PC-9 (cell line): ENCODE measurements at regions not wholly inside any gene's neighbourhood (a gene's known extent, or its start where the extent isn't known, plus 50 kb on each side); places are given as distances from the start of the nearest gene placed in this dataset.

Experiments used
- BruUV-seq: library from RNA; stranded (reverse); fragments of 400-500 nt; replicated peaks from 2 replicates; lab custom pipeline; 2021; lab: Mats Ljungman, UMichigan
- CTCF ChIA-PET: fragments of 300-600 bp; sonication (Branson Sonifier 250); formaldehyde crosslinking; loops from one replicate; lab custom pipeline; 2022; ENCODE audit warnings: antibody characterized with exemption; lab: Charles Lee
- POLR2A ChIA-PET: fragments of 300-600 bp; sonication (Branson Sonifier 250); formaldehyde crosslinking; loops from one replicate; lab custom pipeline; 2022; ENCODE audit warnings: antibody characterized with exemption; ENCODE audit not compliant: unreplicated experiment; lab: Charles Lee
- DNase-seq, 2 experiments: peaks; one replicate each; pipeline versions ENCODE4 v3.0.0 to v3.0.0-alpha.2; 2015 to 2022; ENCODE audit warnings: mixed read lengths in 1 of 2
- H2AFZ ChIP-seq: fragments of 200-600 bp; sonication (generic); 2 replicates; pipeline ENCODE4 v1.8.1; 2017; ENCODE audit warnings: antibody characterized with exemption
- H3F3A ChIP-seq: fragments of 200-600 bp; sonication (generic); 2 replicates; pipeline ENCODE4 v1.8.1; 2017; ENCODE audit warnings: antibody characterized with exemption, mild to moderate bottlenecking, low read depth; ENCODE audit not compliant: insufficient read depth
- H3K27ac ChIP-seq: fragments of 200-600 bp; sonication (generic); 2 replicates; pipeline ENCODE4 v1.6.1; 2016; ENCODE audit warnings: mixed run types
- H3K27me3 ChIP-seq: fragments of 200-600 bp; sonication (generic); 2 replicates; pipeline ENCODE4 v1.6.1; 2016; ENCODE audit warnings: low read depth, mixed run types; ENCODE audit not compliant: insufficient read depth
- H3K36me3 ChIP-seq: fragments of 200-600 bp; sonication (generic); 2 replicates; pipeline ENCODE4 v1.6.1; 2016; ENCODE audit warnings: low read depth, mixed run types
- H3K4me1 ChIP-seq: fragments of 200-600 bp; sonication (generic); replicated peaks from 2 replicates; pipeline ENCODE4 v1.6.1; 2016; ENCODE audit warnings: mixed run types; ENCODE audit not compliant: insufficient read depth
- H3K4me2 ChIP-seq: fragments of 200-600 bp; sonication (generic); 2 replicates; pipeline ENCODE4 v1.6.1; 2017; ENCODE audit warnings: mixed run types
- H3K4me3 ChIP-seq: fragments of 200-600 bp; sonication (generic); 2 replicates; pipeline ENCODE4 v1.6.1; 2016; ENCODE audit warnings: mixed run types
- H3K79me2 ChIP-seq: fragments of 200-600 bp; sonication (generic); 2 replicates; pipeline ENCODE4 v1.6.1; 2017; ENCODE audit warnings: low read depth, mixed run types
- H3K9me2 ChIP-seq: fragments of 200-600 bp; sonication (generic); 2 replicates; pipeline ENCODE4 v1.8.1; 2017; ENCODE audit warnings: mild to moderate bottlenecking; ENCODE audit not compliant: insufficient read depth
- H3K9me3 ChIP-seq: fragments of 200-600 bp; sonication (generic); 2 replicates; pipeline ENCODE4 v1.8.1; 2016; ENCODE audit warnings: low read depth; ENCODE audit not compliant: insufficient read depth
- H4K20me1 ChIP-seq: fragments of 200-600 bp; sonication (generic); 2 replicates; pipeline ENCODE4 v1.8.1; 2017; ENCODE audit not compliant: insufficient read depth
- EZH2 ChIP-seq: fragments of 200-600 bp; sonication (generic); IDR thresholded peaks from 2 replicates; pipeline ENCODE4 v1.8.0; 2017; ENCODE audit warnings: antibody characterized with exemption, low read depth
- intact Hi-C: fragments of 100-400 bp; cut with micrococcal nuclease; formaldehyde crosslinking; loops from one replicate; pipeline ENCODE4 v1.10.0; 2022; ENCODE audit not compliant: unreplicated experiment
- TF ChIP-seq, protein P1 (sequence below): fragments of 200-600 bp; sonication (generic); conservative IDR thresholded peaks from 2 replicates; pipeline ENCODE4 v1.6.1; 2017; ENCODE audit warnings: mixed run types, antibody characterized with exemption, mild to moderate bottlenecking, moderate library complexity

GRCh38 chr18:67310826-67311225, 205.7 kb downstream of the DSEL start:
- TF ChIP-seq EZH2 = no peak
- TF ChIP-seq, protein P1, sequence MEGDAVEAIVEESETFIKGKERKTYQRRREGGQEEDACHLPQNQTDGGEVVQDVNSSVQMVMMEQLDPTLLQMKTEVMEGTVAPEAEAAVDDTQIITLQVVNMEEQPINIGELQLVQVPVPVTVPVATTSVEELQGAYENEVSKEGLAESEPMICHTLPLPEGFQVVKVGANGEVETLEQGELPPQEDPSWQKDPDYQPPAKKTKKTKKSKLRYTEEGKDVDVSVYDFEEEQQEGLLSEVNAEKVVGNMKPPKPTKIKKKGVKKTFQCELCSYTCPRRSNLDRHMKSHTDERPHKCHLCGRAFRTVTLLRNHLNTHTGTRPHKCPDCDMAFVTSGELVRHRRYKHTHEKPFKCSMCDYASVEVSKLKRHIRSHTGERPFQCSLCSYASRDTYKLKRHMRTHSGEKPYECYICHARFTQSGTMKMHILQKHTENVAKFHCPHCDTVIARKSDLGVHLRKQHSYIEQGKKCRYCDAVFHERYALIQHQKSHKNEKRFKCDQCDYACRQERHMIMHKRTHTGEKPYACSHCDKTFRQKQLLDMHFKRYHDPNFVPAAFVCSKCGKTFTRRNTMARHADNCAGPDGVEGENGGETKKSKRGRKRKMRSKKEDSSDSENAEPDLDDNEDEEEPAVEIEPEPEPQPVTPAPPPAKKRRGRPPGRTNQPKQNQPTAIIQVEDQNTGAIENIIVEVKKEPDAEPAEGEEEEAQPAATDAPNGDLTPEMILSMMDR = no peak
- no peak overlapping the region for H3K4me3 ChIP-seq
- H3K4me1 ChIP-seq = no peaks in the 10 kb centered on the region
- H3K27ac ChIP-seq = no peak overlapping the region
- no peak overlapping the region for H3K4me2 ChIP-seq
- H3K9me2 ChIP-seq = no peaks in the 10 kb centered on the region
- no peaks in the 10 kb centered on the region for H4K20me1 ChIP-seq
- ChIA-PET CTCF (no interaction called here), POLR2A (no interaction called here)
- intact Hi-C loops = no loop called here
- H3K36me3 ChIP-seq = no peaks in the 10 kb centered on the region
- DNase-seq = peak in 1 of 2 experiments; percentile 34
- H3F3A ChIP-seq = no peaks in the 10 kb centered on the region
- H3K79me2 ChIP-seq = no peaks in the 10 kb centered on the region
- BruUV-seq = no TSS peak
- H3K9me3 ChIP-seq = no peaks in the 10 kb centered on the region
- no peak overlapping the region for H2AFZ ChIP-seq
- no peaks in the 10 kb centered on the region for H3K27me3 ChIP-seq

DNA sequence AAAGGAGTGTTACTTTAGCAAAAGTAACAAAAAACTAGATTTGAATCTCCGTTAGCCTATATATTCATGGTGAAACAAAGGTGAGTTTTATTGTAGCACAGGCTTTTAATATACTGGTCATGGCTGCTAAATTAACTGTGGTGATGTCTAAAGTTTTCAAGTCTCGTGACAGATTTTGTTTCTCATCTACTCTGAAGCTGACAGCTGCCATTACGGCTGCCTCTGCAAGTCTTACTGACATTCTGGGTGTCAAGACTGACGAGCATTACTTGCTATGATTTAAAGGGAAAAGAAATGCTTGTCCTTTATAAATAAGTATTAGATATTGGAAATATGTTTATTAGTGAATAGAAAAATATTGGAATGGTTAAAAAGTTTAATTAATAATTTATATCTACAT, 207.7 kb downstream of the DSEL start:
- no peak for TF ChIP-seq EZH2
- TF ChIP-seq, protein P1 = no peak
- DNase-seq = no peak
- Histone ChIP-seq H3K9me2 (no peaks in the 10 kb centered on the region), H2AFZ (no peak overlapping the region), H3K4me2 (no peak overlapping the region), H3K27me3 (no peaks in the 10 kb centered on the region), H3K4me3 (no peak overlapping the region), H3K4me1 (no peaks in the 10 kb centered on the region), H3K36me3 (no peaks in the 10 kb centered on the region), H3K9me3 (no peaks in the 10 kb centered on the region), H4K20me1 (no peaks in the 10 kb centered on the region), H3K27ac (no peak overlapping the region), H3F3A (no peaks in the 10 kb centered on the region), H3K79me2 (no peaks in the 10 kb centered on the region)
- BruUV-seq = no TSS peak
- intact Hi-C loops = no loop called here
- POLR2A ChIA-PET = no interaction called here
- CTCF ChIA-PET = no interaction called here

GRCh38 chr18:67305466-67305865, 211.1 kb downstream of the DSEL start:
- H3K27me3 ChIP-seq = no peaks in the 10 kb centered on the region
- no peaks in the 10 kb centered on the region for H3K79me2 ChIP-seq
- no peak overlapping the region for H3K27ac ChIP-seq
- H2AFZ ChIP-seq = no peak overlapping the region
- H3K9me2 ChIP-seq = no peaks in the 10 kb centered on the region
- intact Hi-C loops = no loop called here
- ChIA-PET CTCF (no interaction called here), POLR2A (no interaction called here)
- TF ChIP-seq EZH2 = no peak
- TF ChIP-seq, protein P1 = no peak
- H3F3A ChIP-seq = no peaks in the 10 kb centered on the region
- no peaks in the 10 kb centered on the region for H3K36me3 ChIP-seq
- no peak overlapping the region for H3K4me2 ChIP-seq
- DNase-seq = no peak
- H3K4me1 ChIP-seq = no peaks in the 10 kb centered on the region
- no TSS peak for BruUV-seq
- H3K4me3 ChIP-seq = no peak overlapping the region
- H3K9me3 ChIP-seq = no peaks in the 10 kb centered on the region
- no peaks in the 10 kb centered on the region for H4K20me1 ChIP-seq
